ENCODE measurements at regions not wholly inside any gene's neighbourhood (a gene's known extent, or its start where the extent isn't known, plus 50 kb on each side); places are given as distances from the start of the nearest gene placed in this dataset.

DNA sequence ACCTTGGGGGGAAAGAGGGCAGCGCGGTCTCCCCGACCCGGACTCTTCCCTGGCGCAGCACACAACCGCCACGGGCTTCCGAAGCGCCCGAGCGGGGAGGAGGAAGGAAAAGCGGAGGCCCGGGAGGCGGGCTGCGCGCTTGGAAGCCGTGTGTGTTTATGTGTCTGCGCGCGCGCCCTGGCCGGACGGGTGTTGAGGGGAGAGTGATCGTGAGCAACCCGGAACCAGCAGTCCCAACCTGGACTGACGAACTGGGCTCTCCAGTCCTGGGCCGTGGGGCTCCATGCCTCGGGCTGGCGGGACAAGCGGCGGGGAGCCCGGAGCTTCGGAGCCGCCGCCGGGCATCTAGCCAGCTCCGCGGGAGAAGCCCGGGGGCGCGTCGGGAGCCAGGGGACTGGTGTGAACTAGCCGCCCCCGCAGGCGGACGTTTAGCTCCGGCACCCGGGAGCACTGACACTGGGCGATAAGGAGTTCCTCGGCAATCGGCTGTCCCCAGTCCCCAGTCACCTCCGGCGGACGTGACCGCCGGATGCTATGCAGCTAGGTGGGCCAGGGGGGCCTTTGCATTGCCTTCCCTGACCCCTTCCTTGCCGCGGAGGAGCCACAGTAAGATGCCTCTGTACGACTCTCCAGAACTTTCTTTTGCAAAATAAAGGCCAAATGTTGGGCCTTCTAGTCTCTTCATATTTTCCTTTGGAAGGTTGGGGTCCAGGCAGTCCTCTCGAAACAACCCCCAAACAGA, 74.8 kb upstream of the BCOR start:
- ATAC-seq: peak; percentile 32
- peak; percentile 71 for DNase-seq (ENCODE audit: low spot score)

DNA sequence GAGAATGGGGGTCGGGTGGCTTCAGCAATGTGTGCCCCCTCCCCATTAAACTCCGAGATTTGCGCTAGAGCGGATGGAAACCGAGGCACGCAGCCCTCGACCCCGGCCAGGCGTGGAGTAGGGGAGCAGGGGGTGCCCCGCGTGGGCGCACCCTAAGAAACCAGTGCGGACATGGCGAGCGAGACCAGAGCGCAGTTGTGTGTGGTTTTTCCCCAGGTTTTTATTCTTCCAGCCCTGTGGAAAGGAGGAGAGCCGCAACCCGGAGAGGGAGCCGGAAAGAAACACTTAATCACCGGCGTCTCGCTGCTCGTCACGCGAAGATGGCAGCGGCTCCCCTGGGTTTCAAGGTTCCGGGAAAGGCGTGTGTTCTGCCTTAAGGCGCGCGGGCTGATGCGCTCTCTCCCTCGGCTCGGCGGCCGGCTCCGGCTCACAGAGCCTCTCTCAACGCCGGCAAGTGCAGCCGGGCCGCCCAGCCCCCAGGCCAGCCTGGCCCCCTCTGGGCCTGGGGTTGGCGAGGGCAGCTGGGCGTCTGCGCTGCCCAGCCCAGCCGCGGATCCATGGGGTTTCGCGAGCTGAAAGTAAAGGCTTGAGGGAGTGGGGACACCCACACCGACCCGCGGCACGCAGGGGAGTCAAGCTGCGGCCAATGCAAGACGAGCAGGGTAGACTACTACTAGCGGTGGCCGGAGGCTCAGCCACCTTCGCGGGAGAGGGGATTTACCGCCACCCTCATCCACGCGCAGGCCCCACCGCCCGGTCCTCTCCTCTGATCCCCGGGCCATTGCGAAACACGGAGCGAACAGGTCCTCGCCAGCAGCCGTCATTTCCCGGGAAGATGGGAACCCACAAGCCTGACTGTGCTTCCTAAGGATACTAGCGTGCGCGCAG, 74.0 kb upstream of the BCOR start:
- ATAC-seq (peak; percentile 20), DNase-seq (ENCODE audit: low spot score) (peak; percentile 70)

DNA sequence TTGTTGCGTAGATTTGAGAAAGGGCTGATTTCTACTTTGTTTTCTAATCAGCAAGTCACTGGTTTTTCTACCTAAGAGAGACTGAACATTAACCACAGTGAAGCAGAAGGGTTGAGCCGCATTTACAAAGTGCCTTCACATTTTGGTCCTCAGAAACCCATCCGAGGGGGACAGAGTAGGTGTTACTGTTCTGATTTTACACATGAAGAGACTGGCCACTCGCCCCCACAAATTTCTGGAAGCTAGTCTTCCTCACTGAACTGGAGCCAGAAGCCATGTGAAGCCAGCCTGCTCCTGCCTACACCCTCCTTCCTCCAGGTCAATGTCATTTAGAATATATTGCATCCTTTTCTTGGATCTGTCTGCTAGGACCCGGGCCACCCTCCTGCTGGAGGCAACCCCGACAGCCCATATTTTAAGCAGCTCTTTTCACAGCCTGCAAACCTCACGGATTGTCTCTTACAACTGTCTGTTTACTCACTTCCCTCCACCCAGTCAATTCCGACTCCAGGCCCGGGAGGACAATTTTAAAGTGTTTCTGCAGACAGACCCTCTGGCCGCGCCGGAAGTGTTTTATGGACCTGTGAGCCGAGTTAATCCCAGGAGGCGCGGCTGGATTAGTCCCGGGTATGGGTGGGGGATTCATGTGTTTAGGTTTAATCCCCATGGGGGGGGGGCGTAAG, 73.2 kb upstream of the BCOR start:
- no peak for ATAC-seq
- DNase-seq (ENCODE audit: low spot score): no peak

DNA sequence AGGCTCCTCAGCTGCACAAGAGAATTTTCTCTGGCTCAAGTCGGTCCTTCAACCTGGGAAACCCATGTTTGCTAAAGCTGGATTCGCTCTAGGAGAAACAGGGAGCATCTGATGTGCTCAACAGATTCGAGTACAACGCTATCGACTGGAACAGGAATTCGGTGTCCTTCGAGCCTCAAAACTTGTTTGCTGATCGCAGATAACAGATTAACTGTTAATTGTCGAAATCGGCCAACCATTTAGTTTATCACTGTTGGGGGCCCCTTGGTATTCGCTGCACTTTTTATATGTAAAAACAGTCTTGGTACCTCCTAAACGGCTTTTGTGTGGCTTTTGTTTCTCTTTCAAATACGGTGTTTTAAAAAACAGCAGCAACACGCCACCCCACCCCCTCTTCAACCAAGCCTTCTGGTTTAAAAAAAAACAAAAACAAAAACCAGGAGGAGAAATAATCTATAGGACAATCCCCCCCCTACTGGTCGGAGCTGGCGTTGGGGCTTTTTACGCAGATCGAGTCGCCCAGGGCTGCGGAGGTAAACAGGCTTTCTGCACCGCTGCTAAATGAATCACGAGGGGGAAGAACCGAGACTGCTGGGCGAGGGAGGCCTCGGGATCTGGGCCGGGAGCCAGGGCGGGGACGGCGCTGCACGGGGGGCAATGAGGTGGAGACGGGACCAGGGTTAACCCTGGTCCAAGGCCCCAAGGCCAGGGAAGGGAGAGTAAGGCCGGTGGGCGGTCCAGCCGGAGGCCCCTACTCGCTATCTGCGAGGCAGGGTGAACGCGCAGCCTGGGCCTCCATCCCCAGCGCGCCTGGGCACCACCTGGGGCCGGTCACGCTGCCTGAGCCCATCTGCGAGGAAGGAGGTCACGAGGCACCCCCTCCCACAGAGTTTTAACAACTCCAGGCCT, 71.7 kb upstream of the BCOR start:
- ATAC-seq: no peak
- DNase-seq (ENCODE audit: low spot score): no peak

DNA sequence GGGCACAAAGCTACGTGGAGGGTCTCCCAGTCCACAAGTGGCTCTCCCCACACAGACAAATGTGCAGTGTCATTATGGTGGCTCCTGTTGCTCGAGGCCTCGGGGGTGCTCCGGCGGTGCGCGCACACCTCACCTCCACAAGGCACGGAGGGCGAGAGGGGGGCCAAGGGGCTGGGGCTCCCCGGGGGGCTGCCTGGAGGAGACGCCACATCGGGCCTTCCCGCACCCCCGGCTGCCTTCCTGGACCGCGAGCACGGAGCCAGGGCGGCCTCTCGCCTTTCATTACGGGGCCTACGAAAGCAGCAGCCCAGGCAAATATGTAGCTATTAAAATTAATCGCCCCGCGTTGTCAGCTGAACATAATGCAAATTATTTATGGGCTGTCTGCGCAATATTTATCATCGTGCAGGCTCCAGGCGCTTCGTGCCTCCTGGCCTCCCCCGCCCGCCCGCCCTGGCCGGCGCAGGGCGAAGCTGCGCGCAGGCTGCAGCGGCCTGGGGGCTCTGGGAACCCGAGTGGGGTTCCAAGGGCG, 70.8 kb upstream of the BCOR start:
- DNase-seq (ENCODE audit: low spot score) (no peak), ATAC-seq (no peak)

DNA sequence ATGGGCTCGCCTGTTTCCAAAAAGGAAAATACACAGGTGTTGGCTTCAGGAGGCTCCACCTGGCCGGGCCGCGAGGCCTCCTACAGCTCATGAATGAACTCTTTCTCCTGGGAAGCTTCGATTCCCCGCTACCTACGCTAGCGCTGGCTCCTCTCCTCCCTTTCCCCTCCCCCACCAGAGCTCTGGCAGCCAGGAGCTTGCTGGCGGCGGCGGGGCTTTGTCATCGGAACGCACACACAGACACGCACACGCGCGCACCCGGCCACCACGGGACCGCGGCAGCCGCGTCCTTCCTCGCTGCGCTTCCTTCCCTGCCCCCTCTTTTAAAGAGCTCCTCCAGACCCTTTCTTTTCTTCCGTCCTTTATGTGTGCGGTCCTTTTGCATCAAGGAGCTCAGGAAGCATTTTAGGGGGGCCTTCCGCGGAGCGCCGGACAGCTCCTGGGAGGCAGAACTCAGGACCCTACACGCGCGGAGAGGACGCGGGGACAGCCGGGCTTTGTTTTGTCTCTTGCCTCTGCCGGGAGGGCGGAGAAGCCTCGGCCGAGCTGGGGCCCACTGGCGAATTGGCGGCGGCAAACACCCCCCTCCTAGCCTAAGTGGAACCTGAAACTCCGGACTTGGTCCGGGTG, 70.2 kb upstream of the BCOR start:
- DNase-seq (ENCODE audit: low spot score): no peak
- ATAC-seq: no peak

DNA sequence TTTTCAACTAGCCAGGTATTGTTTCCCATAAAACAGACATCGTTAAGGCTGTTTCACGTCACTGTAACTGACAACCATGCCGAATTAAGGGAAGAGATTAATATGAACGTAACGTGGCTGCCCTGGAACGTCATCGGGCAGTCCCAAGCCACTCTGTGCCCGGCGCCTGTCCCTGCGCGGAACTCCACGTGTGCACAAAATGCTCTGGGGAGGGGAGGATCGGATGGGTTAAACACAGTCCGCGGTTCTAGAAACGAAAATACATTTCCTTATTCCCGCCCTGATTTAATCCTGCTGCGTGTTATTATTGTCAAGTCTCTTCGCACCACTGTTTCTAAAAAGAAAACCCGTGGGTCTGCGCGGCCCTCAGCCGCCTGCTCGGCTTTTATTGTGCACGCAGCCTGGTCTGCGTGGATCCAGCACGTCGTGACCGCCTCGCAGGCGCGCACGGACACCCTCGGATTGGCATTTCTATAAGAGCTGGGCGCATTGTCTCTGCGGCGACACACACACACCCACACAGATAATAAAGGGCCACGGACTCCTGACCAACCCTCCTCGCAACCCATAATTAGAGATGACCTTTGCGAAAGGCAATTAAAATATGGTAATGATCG, 69.6 kb upstream of the BCOR start:
- DNase-seq (ENCODE audit: low spot score): no peak

DNA sequence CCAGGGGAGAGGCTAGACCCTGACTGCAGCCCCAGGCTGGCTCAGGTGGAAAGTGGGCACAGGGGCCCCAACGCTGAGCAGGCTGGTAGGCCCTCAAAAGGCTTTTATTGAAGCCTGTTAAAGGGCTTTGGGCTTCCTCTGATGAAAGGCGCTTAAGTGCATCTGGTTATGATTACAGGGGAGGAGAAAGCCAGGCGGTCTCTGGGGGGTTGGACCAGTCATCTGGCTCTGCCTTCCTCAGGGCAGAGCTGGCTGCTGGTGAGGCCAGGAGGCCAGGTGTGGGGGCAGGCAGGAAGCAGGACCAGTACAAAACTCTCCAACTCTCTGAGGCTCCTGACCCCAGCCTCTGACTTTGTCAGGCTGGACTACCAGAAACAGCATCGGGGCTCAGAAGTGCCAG, 68.8 kb upstream of the BCOR start:
- ATAC-seq (no peak), DNase-seq (ENCODE audit: low spot score) (no peak)

More for the DNA sequence above, 69.6 kb upstream of the BCOR start:
- ATAC-seq: no peak

DNA sequence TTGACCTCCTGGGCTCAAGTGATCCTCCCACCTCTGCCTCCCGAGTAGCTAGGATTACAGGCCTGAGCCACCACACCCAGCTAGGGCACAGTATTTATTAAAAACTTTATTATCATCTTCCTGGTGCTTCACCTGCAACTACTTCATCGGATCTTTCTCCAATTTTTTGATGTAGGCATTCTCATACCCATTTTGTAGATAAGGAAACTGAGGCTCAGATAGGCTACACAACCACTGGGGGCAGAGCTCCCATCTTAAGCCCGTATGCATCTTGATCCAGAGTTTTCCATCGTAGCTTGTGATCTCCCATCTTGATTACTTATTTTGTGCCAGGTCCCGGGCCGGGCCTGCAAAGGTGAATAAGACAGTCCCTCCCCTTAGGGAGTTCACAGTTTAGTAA, 68.1 kb upstream of the BCOR start:
- ATAC-seq (no peak), DNase-seq (ENCODE audit: low spot score) (no peak)

DNA sequence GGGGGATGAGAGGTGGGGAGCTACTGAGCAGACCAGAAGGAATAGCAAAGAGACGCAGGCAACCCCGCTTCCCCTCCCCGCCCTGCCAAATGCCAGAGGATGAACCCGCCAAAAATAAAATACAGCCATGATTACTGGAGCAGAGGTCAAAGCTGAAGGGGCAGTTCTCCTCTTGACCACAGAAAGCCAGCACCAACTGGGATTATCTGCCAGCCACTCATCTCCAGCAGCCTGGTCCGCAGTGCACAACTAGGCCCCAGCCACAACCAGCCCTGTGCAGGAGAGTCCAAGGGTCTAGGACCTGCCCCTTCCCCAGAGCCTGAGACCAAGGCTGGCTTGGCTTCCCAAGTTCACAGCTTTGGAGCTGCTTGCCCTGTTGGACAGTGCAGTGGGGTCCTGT, 67.4 kb upstream of the BCOR start:
- ATAC-seq: peak; percentile 93

DNA sequence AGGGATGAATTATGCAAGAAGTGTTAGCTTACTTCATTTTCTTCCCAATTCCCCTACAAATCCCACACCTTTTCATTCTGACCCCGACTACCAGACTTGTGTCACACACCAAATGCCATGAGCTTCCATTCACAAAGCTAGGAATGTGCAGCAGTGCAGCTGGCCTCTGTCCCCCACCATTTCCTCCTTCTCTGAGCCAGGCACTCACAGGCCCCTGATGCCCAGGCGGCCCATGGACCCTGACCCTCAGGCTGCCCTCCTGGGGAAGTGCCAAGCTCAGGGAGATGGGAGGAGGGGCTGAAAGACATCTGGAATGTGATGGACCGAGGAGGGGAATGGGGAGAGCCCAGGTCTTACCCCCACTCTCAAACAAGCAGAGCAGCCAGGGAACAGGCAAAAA, 67.0 kb upstream of the BCOR start:
- DNase-seq (ENCODE audit: low spot score) (no peak), ATAC-seq (peak; percentile 64)

More for the DNA sequence above, 67.4 kb upstream of the BCOR start:
- no peak for DNase-seq (ENCODE audit: low spot score)

DNA sequence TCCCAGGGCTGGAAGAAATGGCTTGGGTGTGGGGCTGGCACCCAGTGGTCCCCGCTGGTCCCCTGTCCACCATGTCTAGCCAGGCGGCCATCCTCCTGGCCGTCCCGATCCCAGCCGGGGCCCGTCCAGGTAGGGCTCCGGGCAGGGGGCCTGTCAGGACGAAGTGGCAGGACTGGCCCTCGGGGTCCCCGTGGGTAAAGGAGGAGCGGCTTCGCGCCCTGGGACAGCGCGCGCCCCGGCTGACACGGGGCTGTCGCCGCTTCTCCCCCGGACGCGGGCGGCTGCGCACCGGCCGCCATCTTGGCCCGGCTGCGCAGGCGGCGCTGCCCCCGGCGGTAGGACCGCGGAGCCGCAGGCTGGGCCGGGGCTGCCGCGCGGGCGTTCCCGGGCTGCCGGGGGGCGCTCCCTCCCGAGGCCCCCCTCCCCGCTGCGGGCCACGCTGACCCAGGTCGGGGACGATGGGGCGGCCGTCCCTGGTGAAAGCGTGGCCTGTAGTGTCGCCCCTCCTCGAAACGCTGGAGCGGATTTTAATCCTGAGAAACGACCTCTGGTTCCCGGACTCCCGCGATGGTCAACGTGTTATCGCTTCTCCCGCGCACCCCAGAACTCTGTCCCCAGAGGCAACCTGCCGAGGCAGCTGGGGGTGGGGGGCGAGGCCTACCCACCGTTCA, 60.4 kb upstream of the BCOR start:
- DNase-seq (ENCODE audit: low spot score) (no peak), ATAC-seq (peak; percentile 64)

DNA sequence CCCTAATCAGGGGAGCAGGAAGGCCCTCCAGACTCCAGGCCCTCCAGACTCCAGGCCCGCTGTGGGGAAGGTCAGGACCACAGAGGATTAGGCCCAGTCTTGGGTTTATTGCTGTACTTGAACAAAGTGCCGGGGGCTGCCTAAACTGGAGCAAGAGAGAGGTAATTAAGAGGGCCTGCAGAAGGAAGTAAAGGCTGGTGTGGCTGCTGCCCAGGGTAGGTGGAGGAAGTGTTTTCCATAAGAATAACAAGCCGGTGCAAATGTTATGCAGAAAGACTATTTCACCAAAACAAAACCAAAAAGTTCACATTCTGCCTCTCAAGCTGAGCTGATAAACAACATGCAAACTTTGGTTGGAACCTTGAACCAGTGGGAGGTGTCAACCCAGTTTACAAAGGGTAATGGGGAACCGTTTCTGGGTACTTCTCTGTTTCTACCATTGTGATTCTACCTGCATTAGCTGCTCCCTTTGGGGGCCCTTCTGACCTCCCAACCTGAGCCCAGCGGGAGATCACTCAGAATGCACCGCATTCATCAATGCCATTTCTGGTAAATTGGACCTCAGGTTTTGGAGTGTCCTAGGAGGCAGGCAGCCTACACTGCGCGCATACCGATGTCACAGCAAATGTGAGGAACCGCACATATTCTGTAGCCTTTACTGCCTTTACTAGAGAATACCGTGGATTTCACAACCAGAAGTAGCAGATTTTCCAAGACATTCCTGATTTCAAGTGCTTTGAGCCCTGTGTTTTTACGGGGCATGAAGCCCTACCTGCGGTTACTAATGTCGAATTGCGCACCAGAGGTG, 59.7 kb upstream of the BCOR start:
- DNase-seq (ENCODE audit: low spot score): no peak
- ATAC-seq: peak; percentile 7

DNA sequence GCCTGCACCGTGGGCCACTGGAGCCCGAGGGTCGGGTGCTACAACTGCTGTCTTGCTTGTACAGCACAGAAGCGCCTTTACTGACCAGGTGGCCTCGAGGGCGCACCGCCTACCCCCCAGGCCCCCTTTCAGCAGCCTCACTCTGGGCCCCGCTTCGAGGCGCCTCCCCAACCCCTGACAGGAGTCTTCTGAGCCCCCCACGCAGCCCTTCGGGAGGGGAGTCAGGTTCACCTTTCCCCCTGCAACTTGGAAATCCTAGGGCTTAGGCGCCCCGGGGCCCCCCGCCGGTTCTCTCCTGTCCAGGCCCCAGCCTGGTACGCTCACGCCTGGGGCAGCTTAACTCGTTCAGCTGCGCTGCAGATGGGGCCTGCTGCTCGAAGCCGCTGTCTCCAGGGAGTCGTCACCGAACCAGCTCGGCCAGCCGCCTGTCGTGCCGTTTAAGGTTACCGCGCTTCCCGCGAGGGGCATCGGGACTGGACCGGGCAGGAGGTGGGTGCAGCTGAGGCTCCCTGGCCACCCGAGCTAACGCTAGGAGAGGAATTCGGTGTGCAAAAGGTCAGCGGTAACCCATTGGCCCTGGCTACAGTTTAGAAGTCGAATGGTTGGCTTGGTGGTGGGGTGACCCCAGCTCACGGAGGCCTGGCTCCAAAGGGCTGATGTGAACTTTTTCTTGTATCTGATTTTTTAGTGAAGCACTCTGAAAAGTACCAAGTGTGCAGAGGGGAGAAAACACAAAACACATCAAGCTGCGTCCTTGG, 58.9 kb upstream of the BCOR start:
- ATAC-seq (no peak), DNase-seq (ENCODE audit: low spot score) (no peak)

DNA sequence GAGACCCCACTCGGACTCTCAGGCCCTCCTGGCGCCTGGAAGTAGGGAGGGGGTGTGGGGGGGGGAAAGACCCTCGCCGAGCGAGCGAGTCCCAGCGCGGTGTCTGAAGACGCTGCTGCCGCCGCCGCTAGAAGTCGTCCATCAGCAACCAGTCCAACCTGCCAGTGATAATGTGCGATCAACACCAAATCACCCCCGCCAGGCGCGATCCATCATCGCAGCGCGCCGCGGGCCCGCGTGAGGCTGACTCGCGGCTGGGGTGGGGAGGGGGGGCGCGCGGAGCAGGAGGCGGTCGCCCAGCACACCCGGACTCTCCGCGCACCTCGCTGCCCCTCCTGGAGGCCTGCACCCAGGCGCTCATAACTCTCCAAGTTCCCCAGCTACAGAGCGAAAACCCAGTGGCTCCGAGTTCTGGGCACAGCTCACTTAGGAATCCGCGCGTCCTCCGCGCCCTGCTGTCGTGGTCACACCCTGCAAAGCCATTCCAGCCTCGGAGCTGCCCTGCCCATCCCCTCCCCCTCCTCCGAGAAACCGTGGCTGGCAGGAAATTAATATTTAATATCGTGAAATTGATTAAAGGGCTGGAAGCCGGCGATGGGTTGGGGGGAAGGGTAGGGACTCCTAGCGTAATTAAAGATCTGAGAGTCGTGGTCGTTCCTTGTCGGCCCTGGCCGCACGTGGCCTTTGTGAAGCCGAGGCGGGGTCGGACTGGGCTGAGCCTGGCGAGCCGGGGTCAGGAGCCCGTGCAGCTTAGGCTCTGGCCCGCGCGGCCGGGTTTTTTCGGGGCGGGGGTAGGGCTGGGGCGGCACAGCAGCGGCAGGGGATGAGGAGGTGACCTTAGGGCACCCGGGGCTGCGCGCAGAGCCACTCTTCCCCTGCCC, 58.1 kb upstream of the BCOR start:
- no peak for ATAC-seq
- no peak for DNase-seq (ENCODE audit: low spot score)

DNA sequence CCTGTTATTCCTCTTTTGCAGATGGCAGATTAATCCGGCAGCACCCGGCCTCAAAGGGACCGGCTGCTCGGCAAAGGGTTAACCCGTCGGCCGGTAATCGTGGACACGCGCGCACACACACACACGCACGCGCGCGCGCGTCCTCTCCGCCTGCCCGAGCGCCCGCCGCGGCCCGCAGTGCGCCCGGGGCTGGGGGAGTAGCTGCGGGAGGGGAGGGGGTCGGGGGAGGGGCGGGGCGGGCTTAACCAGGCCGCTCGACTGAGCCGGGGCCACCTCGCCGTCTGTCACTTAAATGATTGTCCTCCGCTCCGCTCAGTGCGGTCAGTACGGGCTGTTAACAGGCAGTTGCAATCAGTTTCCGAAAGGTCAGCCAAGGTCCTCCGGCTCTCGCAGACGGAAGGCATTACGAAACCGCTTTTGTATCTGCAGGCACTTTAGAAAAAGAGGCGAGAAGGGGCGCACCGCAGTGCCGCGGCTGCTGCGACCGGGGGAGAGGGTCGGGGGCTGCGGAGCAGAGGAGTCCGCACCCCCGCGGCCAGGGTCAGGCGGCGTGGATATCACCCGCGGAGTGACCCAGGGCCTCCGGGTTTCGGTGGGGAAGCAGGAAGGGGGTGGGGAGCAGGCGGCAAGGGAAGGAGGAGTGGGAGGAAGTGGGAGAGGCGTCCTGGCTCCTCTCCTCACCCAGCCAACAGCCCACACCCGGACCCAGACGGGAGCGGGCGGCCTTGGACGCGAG, 57.3 kb upstream of the BCOR start:
- ATAC-seq: peak; percentile 52
- DNase-seq (ENCODE audit: low spot score): peak; percentile 87

All from left lobe of liver (tissue), 2 donors.